ENCODE measurements at regions not wholly inside any gene's neighbourhood (a gene's known extent, or its start where the extent isn't known, plus 50 kb on each side); places are given as distances from the start of the nearest gene placed in this dataset.

GRCh38 chr21:17903929-17904639 is 84.9 kb upstream of the C21orf91 start:
- no peak overlapping the region for H3K4me3 ChIP-seq
- no peak for TF ChIP-seq POLR2A (IDR thresholded peaks at IDR 0.05)
- no peak for TF ChIP-seq CTCF (IDR thresholded peaks at IDR 0.05)
- H3K9me3 ChIP-seq = no peaks in the 10 kb centered on the region
- intact Hi-C loops (cut with DNase I) = loop anchor here (5.0 kb wide), 1 partner anchor 222 kb away; no protein-coding TSS in a partner anchor
- no peak overlapping the region for H3K27ac ChIP-seq
- DNase-seq = no peak
- H3K36me3 ChIP-seq = no peaks in the 10 kb centered on the region
- no peaks in the 10 kb centered on the region for H3K27me3 ChIP-seq
- WGBS, 2 donors = 71 to 77% methylated on average over 10 of the region's 10 CpGs
- H3K4me1 ChIP-seq = peaks cover 0 to 30% (median 3%) of the 10 kb centered on the region in 3 donors

- intact Hi-C loops (cut with DNase I) = loop anchor here (5.0 kb wide), 1 partner anchor 221 kb away; no protein-coding TSS in a partner anchor
- 41 to 48% methylated on average over 4 of the region's 4 CpGs for WGBS, 2 donors
Observed at GRCh38 chr21:17903029-17903806, 84.1 kb upstream of the C21orf91 start.

GRCh38 chr21:17901458-17902079 is 82.4 kb upstream of the C21orf91 start:
- no peak for DNase-seq
- 62 to 64% methylated on average over 10 of the region's 10 CpGs for WGBS, 2 donors
- Histone ChIP-seq H3K36me3 (no peaks in the 10 kb centered on the region), H3K27ac (peak overlapping the region in 2 of 4 donors; percentile 51 to 53), H3K4me3 (no peak overlapping the region), H3K27me3 (no peaks in the 10 kb centered on the region), H3K9me3 (no peaks in the 10 kb centered on the region), H3K4me1 (peaks cover 0 to 30% (median 3%) of the 10 kb centered on the region in 3 donors)
- TF ChIP-seq CTCF (IDR thresholded peaks at IDR 0.05) (no peak), POLR2A (IDR thresholded peaks at IDR 0.05) (no peak)
- intact Hi-C loops (cut with DNase I) = loop anchor here (5.0 kb wide), 1 partner anchor 219 kb away; no protein-coding TSS in a partner anchor

More at GRCh38 chr21:17903029-17903806, 84.1 kb upstream of the C21orf91 start:
- Histone ChIP-seq H3K27me3 (no peaks in the 10 kb centered on the region), H3K27ac (peak overlapping the region in 3 of 4 donors; percentile 27 to 53 (median 40)), H3K4me1 (peaks cover 0 to 30% (median 3%) of the 10 kb centered on the region in 3 donors), H3K4me3 (no peak overlapping the region), H3K36me3 (no peaks in the 10 kb centered on the region), H3K9me3 (no peaks in the 10 kb centered on the region)
- no peak for DNase-seq
- TF ChIP-seq POLR2A (IDR thresholded peaks at IDR 0.05) (no peak), CTCF (IDR thresholded peaks at IDR 0.05) (peak in 4 of 6 experiments; percentile 20 to 66 (median 32))

GRCh38 chr21:17900990-17901385 is 81.8 kb upstream of the C21orf91 start:
- TF ChIP-seq POLR2A (IDR thresholded peaks at IDR 0.05) (no peak), CTCF (IDR thresholded peaks at IDR 0.05) (no peak)
- Histone ChIP-seq H3K4me3 (no peak overlapping the region), H3K9me3 (no peaks in the 10 kb centered on the region), H3K27ac (peak overlapping the region in 2 of 4 donors; percentile 51 to 53), H3K36me3 (no peaks in the 10 kb centered on the region), H3K4me1 (peaks cover 0 to 30% (median 3%) of the 10 kb centered on the region in 3 donors), H3K27me3 (no peaks in the 10 kb centered on the region)
- intact Hi-C loops (cut with DNase I) = loop anchor here (5.0 kb wide), 1 partner anchor 219 kb away; no protein-coding TSS in a partner anchor
- 75 to 78% methylated on average over 1 to 5 of the region's 5 CpGs for WGBS, 2 donors
- no peak for DNase-seq
